PC-9 (cell line): ENCODE measurements at regions not wholly inside any gene's neighbourhood (a gene's known extent, or its start where the extent isn't known, plus 50 kb on each side); places are given as distances from the start of the nearest gene placed in this dataset.

Experiments used
- BruUV-seq: library from RNA; stranded (reverse); fragments of 400-500 nt; replicated peaks from 2 replicates; lab custom pipeline; 2021; lab: Mats Ljungman, UMichigan
- CTCF ChIA-PET: fragments of 300-600 bp; sonication (Branson Sonifier 250); formaldehyde crosslinking; loops from one replicate; lab custom pipeline; 2022; ENCODE audit warnings: antibody characterized with exemption; lab: Charles Lee
- POLR2A ChIA-PET: fragments of 300-600 bp; sonication (Branson Sonifier 250); formaldehyde crosslinking; loops from one replicate; lab custom pipeline; 2022; ENCODE audit warnings: antibody characterized with exemption; ENCODE audit not compliant: unreplicated experiment; lab: Charles Lee
- DNase-seq, 2 experiments: peaks; one replicate each; pipeline versions ENCODE4 v3.0.0 to v3.0.0-alpha.2; 2015 to 2022; ENCODE audit warnings: mixed read lengths in 1 of 2
- H2AFZ ChIP-seq: fragments of 200-600 bp; sonication (generic); 2 replicates; pipeline ENCODE4 v1.8.1; 2017; ENCODE audit warnings: antibody characterized with exemption
- H3F3A ChIP-seq: fragments of 200-600 bp; sonication (generic); 2 replicates; pipeline ENCODE4 v1.8.1; 2017; ENCODE audit warnings: antibody characterized with exemption, mild to moderate bottlenecking, low read depth; ENCODE audit not compliant: insufficient read depth
- H3K27ac ChIP-seq: fragments of 200-600 bp; sonication (generic); 2 replicates; pipeline ENCODE4 v1.6.1; 2016; ENCODE audit warnings: mixed run types
- H3K27me3 ChIP-seq: fragments of 200-600 bp; sonication (generic); 2 replicates; pipeline ENCODE4 v1.6.1; 2016; ENCODE audit warnings: low read depth, mixed run types; ENCODE audit not compliant: insufficient read depth
- H3K36me3 ChIP-seq: fragments of 200-600 bp; sonication (generic); 2 replicates; pipeline ENCODE4 v1.6.1; 2016; ENCODE audit warnings: low read depth, mixed run types
- H3K4me1 ChIP-seq: fragments of 200-600 bp; sonication (generic); replicated peaks from 2 replicates; pipeline ENCODE4 v1.6.1; 2016; ENCODE audit warnings: mixed run types; ENCODE audit not compliant: insufficient read depth
- H3K4me2 ChIP-seq: fragments of 200-600 bp; sonication (generic); 2 replicates; pipeline ENCODE4 v1.6.1; 2017; ENCODE audit warnings: mixed run types
- H3K4me3 ChIP-seq: fragments of 200-600 bp; sonication (generic); 2 replicates; pipeline ENCODE4 v1.6.1; 2016; ENCODE audit warnings: mixed run types
- H3K79me2 ChIP-seq: fragments of 200-600 bp; sonication (generic); 2 replicates; pipeline ENCODE4 v1.6.1; 2017; ENCODE audit warnings: low read depth, mixed run types
- H3K9me2 ChIP-seq: fragments of 200-600 bp; sonication (generic); 2 replicates; pipeline ENCODE4 v1.8.1; 2017; ENCODE audit warnings: mild to moderate bottlenecking; ENCODE audit not compliant: insufficient read depth
- H3K9me3 ChIP-seq: fragments of 200-600 bp; sonication (generic); 2 replicates; pipeline ENCODE4 v1.8.1; 2016; ENCODE audit warnings: low read depth; ENCODE audit not compliant: insufficient read depth
- H4K20me1 ChIP-seq: fragments of 200-600 bp; sonication (generic); 2 replicates; pipeline ENCODE4 v1.8.1; 2017; ENCODE audit not compliant: insufficient read depth
- CTCF ChIP-seq: fragments of 200-600 bp; sonication (generic); conservative IDR thresholded peaks from 2 replicates; pipeline ENCODE4 v1.6.1; 2017; ENCODE audit warnings: mixed run types, antibody characterized with exemption, mild to moderate bottlenecking, moderate library complexity
- EZH2 ChIP-seq: fragments of 200-600 bp; sonication (generic); IDR thresholded peaks from 2 replicates; pipeline ENCODE4 v1.8.0; 2017; ENCODE audit warnings: antibody characterized with exemption, low read depth
- intact Hi-C: fragments of 100-400 bp; cut with micrococcal nuclease; formaldehyde crosslinking; loops from one replicate; pipeline ENCODE4 v1.10.0; 2022; ENCODE audit not compliant: unreplicated experiment

- Histone ChIP-seq H3K79me2 (no peaks in the 10 kb centered on the region), H3K4me1 (no peaks in the 10 kb centered on the region), H3K9me3 (no peaks in the 10 kb centered on the region), H3K4me2 (no peak overlapping the region), H3K9me2 (no peaks in the 10 kb centered on the region), H4K20me1 (no peaks in the 10 kb centered on the region), H2AFZ (no peak overlapping the region), H3K27ac (no peak overlapping the region), H3K4me3 (no peak overlapping the region), H3F3A (no peaks in the 10 kb centered on the region), H3K27me3 (no peaks in the 10 kb centered on the region), H3K36me3 (no peaks in the 10 kb centered on the region)
- POLR2A ChIA-PET = no interaction called here
- intact Hi-C loops = no loop called here
- no peak for DNase-seq
- no peak for TF ChIP-seq EZH2
- TF ChIP-seq CTCF = no peak
- BruUV-seq = no TSS peak
- CTCF ChIA-PET = no interaction called here
Observed at GRCh38 chr15:47265686-47266085, 451.6 kb upstream of the SEMA6D start.

- ChIA-PET CTCF (no interaction called here), POLR2A (no interaction called here)
- H3K27me3 ChIP-seq = no peaks in the 10 kb centered on the region
- no peak overlapping the region for H3K4me3 ChIP-seq
- TF ChIP-seq CTCF = no peak
- TF ChIP-seq EZH2 = no peak
- H3K27ac ChIP-seq = no peak overlapping the region
- no peaks in the 10 kb centered on the region for H3K79me2 ChIP-seq
- H4K20me1 ChIP-seq = no peaks in the 10 kb centered on the region
- BruUV-seq = no TSS peak
- DNase-seq = no peak
- intact Hi-C loops = no loop called here
- H3K4me2 ChIP-seq = no peak overlapping the region
- H3K9me3 ChIP-seq = no peaks in the 10 kb centered on the region
- no peaks in the 10 kb centered on the region for H3F3A ChIP-seq
- no peaks in the 10 kb centered on the region for H3K36me3 ChIP-seq
- no peaks in the 10 kb centered on the region for H3K9me2 ChIP-seq
- H3K4me1 ChIP-seq = no peaks in the 10 kb centered on the region
- no peak overlapping the region for H2AFZ ChIP-seq
Observed at GRCh38 chr15:47266566-47266965, 450.7 kb upstream of the SEMA6D start.

- Histone ChIP-seq H3K36me3 (no peaks in the 10 kb centered on the region), H3K27me3 (no peaks in the 10 kb centered on the region), H4K20me1 (no peaks in the 10 kb centered on the region), H3K79me2 (no peaks in the 10 kb centered on the region), H3K4me3 (no peak overlapping the region), H3K27ac (no peak overlapping the region), H3F3A (no peaks in the 10 kb centered on the region), H2AFZ (no peak overlapping the region), H3K9me2 (no peaks in the 10 kb centered on the region), H3K4me2 (no peak overlapping the region), H3K4me1 (no peaks in the 10 kb centered on the region), H3K9me3 (no peaks in the 10 kb centered on the region)
- TF ChIP-seq EZH2 = no peak
- BruUV-seq = no TSS peak
- ChIA-PET CTCF (no interaction called here), POLR2A (no interaction called here)
- intact Hi-C loops = no loop called here
- no peak for DNase-seq
Observed at GRCh38 chr15:47273864-47274263, 443.4 kb upstream of the SEMA6D start.

GRCh38 chr15:47283246-47283645 is 434.1 kb upstream of the SEMA6D start:
- H3K36me3 ChIP-seq = no peaks in the 10 kb centered on the region
- BruUV-seq = no TSS peak
- intact Hi-C loops = no loop called here
- no peaks in the 10 kb centered on the region for H3K27me3 ChIP-seq
- POLR2A ChIA-PET = no interaction called here
- no peak for TF ChIP-seq EZH2
- no peak for TF ChIP-seq CTCF
- H3K9me2 ChIP-seq = no peaks in the 10 kb centered on the region
- no peak overlapping the region for H3K27ac ChIP-seq
- no peaks in the 10 kb centered on the region for H3K4me1 ChIP-seq
- no peaks in the 10 kb centered on the region for H3K79me2 ChIP-seq
- H4K20me1 ChIP-seq = no peaks in the 10 kb centered on the region
- CTCF ChIA-PET = no interaction called here
- H2AFZ ChIP-seq = no peak overlapping the region
- H3K4me3 ChIP-seq = no peak overlapping the region
- H3K4me2 ChIP-seq = no peak overlapping the region
- H3K9me3 ChIP-seq = no peaks in the 10 kb centered on the region
- no peak for DNase-seq
- no peaks in the 10 kb centered on the region for H3F3A ChIP-seq
